Keratinocyte (primary cell): ENCODE measurements at regions not wholly inside any gene's neighbourhood (a gene's known extent, or its start where the extent isn't known, plus 50 kb on each side); places are given as distances from the start of the nearest gene placed in this dataset.

Experiments
- EZH2 ChIP-seq: IDR thresholded peaks from one replicate; pipeline ENCODE4 v1.6.1; 2012; ENCODE audit warnings: inconsistent platforms, mild to moderate bottlenecking, low read length, moderate library complexity
- TF ChIP-seq, protein P1 (sequence below), 3 experiments: IDR thresholded peaks in 1 of 3; conservative IDR thresholded peaks in 1 of 3; optimal IDR thresholded peaks in 1 of 3; 2 replicates in 2 of 3; 3 replicates in 1 of 3; pipeline versions ENCODE3 to v1.5.1; 2011; ENCODE audit warnings: low read length in 3 of 3, mild to moderate bottlenecking in 3 of 3, moderate library complexity in 2 of 3, control low read depth in 1 of 3, inconsistent platforms in 1 of 3; ENCODE audit not compliant: insufficient read depth in 2 of 3; ENCODE audit errors: extremely low read depth in 1 of 3

- TF ChIP-seq, protein P1, sequence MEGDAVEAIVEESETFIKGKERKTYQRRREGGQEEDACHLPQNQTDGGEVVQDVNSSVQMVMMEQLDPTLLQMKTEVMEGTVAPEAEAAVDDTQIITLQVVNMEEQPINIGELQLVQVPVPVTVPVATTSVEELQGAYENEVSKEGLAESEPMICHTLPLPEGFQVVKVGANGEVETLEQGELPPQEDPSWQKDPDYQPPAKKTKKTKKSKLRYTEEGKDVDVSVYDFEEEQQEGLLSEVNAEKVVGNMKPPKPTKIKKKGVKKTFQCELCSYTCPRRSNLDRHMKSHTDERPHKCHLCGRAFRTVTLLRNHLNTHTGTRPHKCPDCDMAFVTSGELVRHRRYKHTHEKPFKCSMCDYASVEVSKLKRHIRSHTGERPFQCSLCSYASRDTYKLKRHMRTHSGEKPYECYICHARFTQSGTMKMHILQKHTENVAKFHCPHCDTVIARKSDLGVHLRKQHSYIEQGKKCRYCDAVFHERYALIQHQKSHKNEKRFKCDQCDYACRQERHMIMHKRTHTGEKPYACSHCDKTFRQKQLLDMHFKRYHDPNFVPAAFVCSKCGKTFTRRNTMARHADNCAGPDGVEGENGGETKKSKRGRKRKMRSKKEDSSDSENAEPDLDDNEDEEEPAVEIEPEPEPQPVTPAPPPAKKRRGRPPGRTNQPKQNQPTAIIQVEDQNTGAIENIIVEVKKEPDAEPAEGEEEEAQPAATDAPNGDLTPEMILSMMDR (optimal IDR thresholded peaks at IDR 0.05 in 1 of 3, IDR thresholded peaks at IDR 0.05 in 1 of 3, conservative IDR thresholded peaks at IDR 0.05 in 1 of 3; ENCODE audit: extremely low read depth in 1 of 3, insufficient read depth in 2 of 3, low read length in 3 of 3) = no peak
- no peak for TF ChIP-seq EZH2
Observed at GRCh38 chr4:9600246-9600645, 156.0 kb downstream of the DEFB131A start.
